Dendritic cell treated with granulocyte-macrophage colony-stimulating factor and Interleukin-4, amounts not matched to agents 40 ng/mL and 50 ng/mL, for 4 days (primary cell): ENCODE measurements at regions not wholly inside any gene's neighbourhood (a gene's known extent, or its start where the extent isn't known, plus 50 kb on each side); places are given as distances from the start of the nearest gene placed in this dataset.

ENCODE experiments used
- H3K27ac Mint-ChIP-seq: one replicate; pipeline ENCODE4 v1.8.0; 2022; ENCODE audit warnings: mild to moderate bottlenecking, mixed read lengths
- H3K27me3 Mint-ChIP-seq: one replicate; pipeline ENCODE4 v1.8.0; 2022; ENCODE audit warnings: mild to moderate bottlenecking, mixed read lengths
- H3K36me3 Mint-ChIP-seq: one replicate; pipeline ENCODE4 v1.8.0; 2022; ENCODE audit warnings: low read depth, mixed read lengths
- H3K4me1 Mint-ChIP-seq: one replicate; pipeline ENCODE4 v1.8.0; 2022; ENCODE audit warnings: low read depth, mixed read lengths
- H3K4me3 Mint-ChIP-seq: one replicate; pipeline ENCODE4 v1.8.0; 2022; ENCODE audit warnings: mild to moderate bottlenecking, moderate library complexity, mixed read lengths
- H3K9me3 Mint-ChIP-seq: one replicate; pipeline ENCODE4 v1.8.0; 2022; ENCODE audit warnings: mixed read lengths
- intact Hi-C: fragments of 100-400 bp; cut with micrococcal nuclease; formaldehyde crosslinking; loops from one replicate; pipeline ENCODE4 v1.15.0; 2022

- Mint-ChIP-seq H3K9me3 (no peaks in the 10 kb centered on the region), H3K36me3 (no peaks in the 10 kb centered on the region), H3K4me1 (no peaks in the 10 kb centered on the region), H3K4me3 (no peak overlapping the region), H3K27ac (no peak overlapping the region), H3K27me3 (no peaks in the 10 kb centered on the region)
- intact Hi-C loops, result loop anchor here (5.0 kb wide), 1 partner anchor 1218 kb away; no protein-coding TSS in a partner anchor
Observed at GRCh38 chr2:66059332-66059731, 375.6 kb upstream of the MEIS1 start.

- no peaks in the 10 kb centered on the region for H3K36me3 Mint-ChIP-seq
- no peaks in the 10 kb centered on the region for H3K27me3 Mint-ChIP-seq
- no peaks in the 10 kb centered on the region for H3K9me3 Mint-ChIP-seq
- no peaks in the 10 kb centered on the region for H3K4me1 Mint-ChIP-seq
- H3K27ac Mint-ChIP-seq, result no peak overlapping the region
- intact Hi-C loops, result loop anchor here (5.0 kb wide), 1 partner anchor 1219 kb away; no protein-coding TSS in a partner anchor
- no peak overlapping the region for H3K4me3 Mint-ChIP-seq
Observed at GRCh38 chr2:66058675-66059074, 376.2 kb upstream of the MEIS1 start.

- Mint-ChIP-seq H3K36me3 (no peaks in the 10 kb centered on the region), H3K4me1 (no peaks in the 10 kb centered on the region), H3K27ac (no peak overlapping the region), H3K27me3 (no peaks in the 10 kb centered on the region), H3K9me3 (no peaks in the 10 kb centered on the region), H3K4me3 (no peak overlapping the region)
- intact Hi-C loops, result loop anchor here (5.0 kb wide), 1 partner anchor 1219 kb away; no protein-coding TSS in a partner anchor
Observed at GRCh38 chr2:66057844-66058243, 377.1 kb upstream of the MEIS1 start.

GRCh38 chr2:66050392-66050791 is 384.5 kb upstream of the MEIS1 start:
- H3K27me3 Mint-ChIP-seq, result no peaks in the 10 kb centered on the region
- intact Hi-C loops, result no loop called here
- H3K9me3 Mint-ChIP-seq, result no peaks in the 10 kb centered on the region
- no peak overlapping the region for H3K27ac Mint-ChIP-seq
- H3K4me3 Mint-ChIP-seq, result no peak overlapping the region
- no peaks in the 10 kb centered on the region for H3K4me1 Mint-ChIP-seq
- no peaks in the 10 kb centered on the region for H3K36me3 Mint-ChIP-seq

GRCh38 chr2:66048667-66049066 is 386.3 kb upstream of the MEIS1 start:
- intact Hi-C loops, result no loop called here

GRCh38 chr2:66041902-66042657 is 392.8 kb upstream of the MEIS1 start:
- Mint-ChIP-seq H3K4me1 (no peaks in the 10 kb centered on the region), H3K36me3 (no peaks in the 10 kb centered on the region), H3K9me3 (no peaks in the 10 kb centered on the region), H3K4me3 (no peak overlapping the region), H3K27ac (no peak overlapping the region), H3K27me3 (no peaks in the 10 kb centered on the region)
- intact Hi-C loops, result no loop called here

More at GRCh38 chr2:66048667-66049066, 386.3 kb upstream of the MEIS1 start:
- H3K4me3 Mint-ChIP-seq, result no peak overlapping the region
- H3K4me1 Mint-ChIP-seq, result no peaks in the 10 kb centered on the region
- no peaks in the 10 kb centered on the region for H3K9me3 Mint-ChIP-seq
- no peaks in the 10 kb centered on the region for H3K27me3 Mint-ChIP-seq
- H3K27ac Mint-ChIP-seq, result no peak overlapping the region
- no peaks in the 10 kb centered on the region for H3K36me3 Mint-ChIP-seq

- intact Hi-C loops, result no loop called here
- H3K36me3 Mint-ChIP-seq, result no peaks in the 10 kb centered on the region
- no peaks in the 10 kb centered on the region for H3K4me1 Mint-ChIP-seq
Observed at GRCh38 chr2:66036948-66037347, 398.0 kb upstream of the MEIS1 start.

GRCh38 chr2:66034467-66034866 is 400.5 kb upstream of the MEIS1 start:
- no peak overlapping the region for H3K4me3 Mint-ChIP-seq
- intact Hi-C loops, result no loop called here
- no peaks in the 10 kb centered on the region for H3K36me3 Mint-ChIP-seq
- no peaks in the 10 kb centered on the region for H3K4me1 Mint-ChIP-seq
- H3K9me3 Mint-ChIP-seq, result no peaks in the 10 kb centered on the region
- no peaks in the 10 kb centered on the region for H3K27me3 Mint-ChIP-seq
- H3K27ac Mint-ChIP-seq, result no peak overlapping the region

More at GRCh38 chr2:66036948-66037347, 398.0 kb upstream of the MEIS1 start:
- H3K27ac Mint-ChIP-seq, result no peak overlapping the region
- no peak overlapping the region for H3K4me3 Mint-ChIP-seq
- no peaks in the 10 kb centered on the region for H3K27me3 Mint-ChIP-seq
- no peaks in the 10 kb centered on the region for H3K9me3 Mint-ChIP-seq

GRCh38 chr2:66032226-66032775 is 402.6 kb upstream of the MEIS1 start:
- no peaks in the 10 kb centered on the region for H3K36me3 Mint-ChIP-seq
- no peak overlapping the region for H3K27ac Mint-ChIP-seq
- no peaks in the 10 kb centered on the region for H3K9me3 Mint-ChIP-seq
- no peak overlapping the region for H3K4me3 Mint-ChIP-seq
- no peaks in the 10 kb centered on the region for H3K4me1 Mint-ChIP-seq
- intact Hi-C loops, result no loop called here
- H3K27me3 Mint-ChIP-seq, result no peaks in the 10 kb centered on the region

GRCh38 chr2:66031236-66031635 is 403.7 kb upstream of the MEIS1 start:
- intact Hi-C loops, result no loop called here
- no peak overlapping the region for H3K27ac Mint-ChIP-seq
- H3K9me3 Mint-ChIP-seq, result no peaks in the 10 kb centered on the region
- no peak overlapping the region for H3K4me3 Mint-ChIP-seq
- H3K36me3 Mint-ChIP-seq, result no peaks in the 10 kb centered on the region
- H3K27me3 Mint-ChIP-seq, result no peaks in the 10 kb centered on the region
- H3K4me1 Mint-ChIP-seq, result no peaks in the 10 kb centered on the region

GRCh38 chr2:66030553-66030952 is 404.4 kb upstream of the MEIS1 start:
- intact Hi-C loops, result no loop called here
- Mint-ChIP-seq H3K27me3 (no peaks in the 10 kb centered on the region), H3K36me3 (no peaks in the 10 kb centered on the region), H3K4me1 (no peaks in the 10 kb centered on the region), H3K27ac (no peak overlapping the region), H3K9me3 (no peaks in the 10 kb centered on the region), H3K4me3 (no peak overlapping the region)

GRCh38 chr2:66024391-66024790 is 410.5 kb upstream of the MEIS1 start:
- Mint-ChIP-seq H3K4me1 (no peaks in the 10 kb centered on the region), H3K36me3 (no peaks in the 10 kb centered on the region), H3K27me3 (no peaks in the 10 kb centered on the region), H3K4me3 (no peak overlapping the region), H3K27ac (no peak overlapping the region), H3K9me3 (no peaks in the 10 kb centered on the region)
- intact Hi-C loops, result no loop called here

- Mint-ChIP-seq H3K4me1 (no peaks in the 10 kb centered on the region), H3K9me3 (no peaks in the 10 kb centered on the region), H3K4me3 (no peak overlapping the region), H3K27ac (no peak overlapping the region), H3K27me3 (no peaks in the 10 kb centered on the region), H3K36me3 (no peaks in the 10 kb centered on the region)
- intact Hi-C loops, result no loop called here
Observed at GRCh38 chr2:66021296-66021695, 413.6 kb upstream of the MEIS1 start.

- Mint-ChIP-seq H3K4me1 (no peaks in the 10 kb centered on the region), H3K36me3 (no peaks in the 10 kb centered on the region), H3K27me3 (no peaks in the 10 kb centered on the region), H3K27ac (no peak overlapping the region), H3K4me3 (no peak overlapping the region), H3K9me3 (no peaks in the 10 kb centered on the region)
- intact Hi-C loops, result no loop called here
Observed at GRCh38 chr2:66017763-66018162, 417.2 kb upstream of the MEIS1 start.

GRCh38 chr2:66014450-66014849 is 420.5 kb upstream of the MEIS1 start:
- Mint-ChIP-seq H3K4me3 (no peak overlapping the region), H3K27ac (no peak overlapping the region), H3K9me3 (no peaks in the 10 kb centered on the region), H3K4me1 (no peaks in the 10 kb centered on the region), H3K27me3 (no peaks in the 10 kb centered on the region), H3K36me3 (no peaks in the 10 kb centered on the region)
- intact Hi-C loops, result no loop called here
